Choroid plexus epithelial cell (primary cell): ENCODE measurements at regions not wholly inside any gene's neighbourhood (a gene's known extent, or its start where the extent isn't known, plus 50 kb on each side); places are given as distances from the start of the nearest gene placed in this dataset.

Experiments
- DNase-seq: peaks from one replicate; pipeline ENCODE4 v3.0.0-alpha.2; 2010; ENCODE audit warnings: low read depth
- H3K4me3 ChIP-seq: 2 replicates; pipeline ENCODE4 v1.5.1; 2011; ENCODE audit warnings: low read depth, mild to moderate bottlenecking, control low read depth, low read length, moderate library complexity
- CTCF ChIP-seq: conservative IDR thresholded peaks from 2 replicates; pipeline ENCODE4 v1.5.1; 2011; ENCODE audit warnings: low read depth, mild to moderate bottlenecking, control low read depth, inconsistent platforms, low read length, moderate library complexity

- peak overlapping the region; percentile 29 for H3K4me3 ChIP-seq
- TF ChIP-seq CTCF, result peak; percentile 82
- peak; percentile 70 for DNase-seq
Measured at GRCh38 chr1:47710329-47711071, 272.7 kb downstream of the FOXD2 start.
